ENCODE measurements at regions not wholly inside any gene's neighbourhood (a gene's known extent, or its start where the extent isn't known, plus 50 kb on each side); places are given as distances from the start of the nearest gene placed in this dataset.

DNA sequence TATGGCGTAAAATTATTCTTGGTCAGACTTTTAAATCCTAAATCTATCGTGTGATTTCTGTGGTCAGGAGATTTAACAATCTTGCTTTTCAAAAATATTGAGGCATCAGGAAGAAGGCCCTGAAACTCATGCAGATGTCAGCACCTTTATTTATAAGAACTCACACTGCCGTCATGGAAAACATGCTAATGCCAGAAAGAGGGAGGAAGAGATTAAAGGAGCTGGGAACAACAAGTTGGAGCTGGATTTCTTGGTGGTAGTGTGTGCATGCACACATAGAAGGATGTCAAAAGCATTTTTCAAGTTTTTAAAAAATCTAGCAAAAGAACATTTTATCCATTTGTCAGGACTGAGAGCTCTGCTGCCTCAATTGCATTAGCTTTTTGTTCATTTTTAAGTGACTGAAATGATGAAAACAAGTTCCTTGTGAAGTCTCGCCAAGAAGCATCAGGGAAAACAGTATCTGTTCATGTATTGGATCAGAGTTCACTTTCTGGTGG lies 342.5 kb downstream of the SPRY2 start:
- DNase-seq (ENCODE audit: extremely low read depth, insufficient read length), result no peak
- Histone ChIP-seq H3K36me3 (ENCODE audit: control insufficient read depth, insufficient read depth, low read length) (no peaks in the 10 kb centered on the region), H3K27me3 (replicated peaks; ENCODE audit: control insufficient read depth, insufficient read depth, low read length) (no peaks in the 10 kb centered on the region), H3K4me3 (replicated peaks; ENCODE audit: low read depth, low read length) (no peak overlapping the region)
- TF ChIP-seq, protein P1, sequence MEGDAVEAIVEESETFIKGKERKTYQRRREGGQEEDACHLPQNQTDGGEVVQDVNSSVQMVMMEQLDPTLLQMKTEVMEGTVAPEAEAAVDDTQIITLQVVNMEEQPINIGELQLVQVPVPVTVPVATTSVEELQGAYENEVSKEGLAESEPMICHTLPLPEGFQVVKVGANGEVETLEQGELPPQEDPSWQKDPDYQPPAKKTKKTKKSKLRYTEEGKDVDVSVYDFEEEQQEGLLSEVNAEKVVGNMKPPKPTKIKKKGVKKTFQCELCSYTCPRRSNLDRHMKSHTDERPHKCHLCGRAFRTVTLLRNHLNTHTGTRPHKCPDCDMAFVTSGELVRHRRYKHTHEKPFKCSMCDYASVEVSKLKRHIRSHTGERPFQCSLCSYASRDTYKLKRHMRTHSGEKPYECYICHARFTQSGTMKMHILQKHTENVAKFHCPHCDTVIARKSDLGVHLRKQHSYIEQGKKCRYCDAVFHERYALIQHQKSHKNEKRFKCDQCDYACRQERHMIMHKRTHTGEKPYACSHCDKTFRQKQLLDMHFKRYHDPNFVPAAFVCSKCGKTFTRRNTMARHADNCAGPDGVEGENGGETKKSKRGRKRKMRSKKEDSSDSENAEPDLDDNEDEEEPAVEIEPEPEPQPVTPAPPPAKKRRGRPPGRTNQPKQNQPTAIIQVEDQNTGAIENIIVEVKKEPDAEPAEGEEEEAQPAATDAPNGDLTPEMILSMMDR (IDR thresholded peaks at IDR 0.05; ENCODE audit: insufficient read depth, low read length, poor library complexity, severe bottlenecking), result no peak

DNA sequence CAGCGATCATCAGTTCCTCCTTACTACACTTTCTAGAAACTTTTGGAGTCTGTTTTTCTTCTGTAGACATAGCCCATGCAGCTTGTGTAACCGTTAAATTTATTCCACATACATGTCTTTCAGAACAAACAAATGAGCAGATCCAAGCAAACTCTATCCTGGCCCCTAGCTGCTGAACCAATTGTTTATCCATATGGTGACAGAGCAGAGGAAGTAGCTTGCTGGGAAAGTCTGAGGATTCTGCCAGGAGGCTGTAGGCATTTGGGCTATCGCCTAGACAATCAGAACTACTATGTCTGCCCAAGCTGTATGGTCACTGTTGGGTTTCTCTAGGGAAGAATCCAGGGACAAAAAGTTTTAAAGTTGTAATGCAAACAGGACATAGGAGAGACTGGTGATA lies 343.7 kb downstream of the SPRY2 start:
- no peaks in the 10 kb centered on the region for H3K36me3 ChIP-seq (ENCODE audit: control insufficient read depth, insufficient read depth, low read length)
- no peak overlapping the region for H3K4me3 ChIP-seq (replicated peaks; ENCODE audit: low read depth, low read length)
- TF ChIP-seq, protein P1 (IDR thresholded peaks at IDR 0.05; ENCODE audit: insufficient read depth, low read length, poor library complexity, severe bottlenecking), result no peak
- no peak for DNase-seq (ENCODE audit: extremely low read depth, insufficient read length)
- H3K27me3 ChIP-seq (replicated peaks; ENCODE audit: control insufficient read depth, insufficient read depth, low read length), result no peaks in the 10 kb centered on the region

DNA sequence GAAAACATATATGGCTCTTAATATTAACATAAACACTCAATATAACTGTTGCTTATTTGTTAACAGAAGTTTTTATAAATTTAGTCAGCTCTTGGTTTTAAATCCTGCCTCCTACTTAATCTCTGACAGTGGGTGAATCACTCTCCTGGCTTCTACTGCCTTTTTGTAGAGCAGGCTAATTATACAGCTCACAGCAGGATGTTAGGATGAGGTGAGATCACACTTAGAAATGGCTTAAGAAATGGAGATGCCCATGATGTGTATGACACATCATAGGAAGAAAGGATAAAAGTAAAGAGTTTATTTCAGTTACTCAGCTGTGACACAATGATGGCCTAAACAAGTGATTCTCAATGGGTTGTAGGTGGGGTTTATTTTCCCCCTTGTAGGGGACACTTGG lies 345.6 kb downstream of the SPRY2 start:
- TF ChIP-seq, protein P1 (IDR thresholded peaks at IDR 0.05; ENCODE audit: insufficient read depth, low read length, poor library complexity, severe bottlenecking), result no peak
- DNase-seq (ENCODE audit: extremely low read depth, insufficient read length), result no peak
- H3K27me3 ChIP-seq (replicated peaks; ENCODE audit: control insufficient read depth, insufficient read depth, low read length), result no peaks in the 10 kb centered on the region
- H3K36me3 ChIP-seq (ENCODE audit: control insufficient read depth, insufficient read depth, low read length), result no peaks in the 10 kb centered on the region
- H3K4me3 ChIP-seq (replicated peaks; ENCODE audit: low read depth, low read length), result no peak overlapping the region

DNA sequence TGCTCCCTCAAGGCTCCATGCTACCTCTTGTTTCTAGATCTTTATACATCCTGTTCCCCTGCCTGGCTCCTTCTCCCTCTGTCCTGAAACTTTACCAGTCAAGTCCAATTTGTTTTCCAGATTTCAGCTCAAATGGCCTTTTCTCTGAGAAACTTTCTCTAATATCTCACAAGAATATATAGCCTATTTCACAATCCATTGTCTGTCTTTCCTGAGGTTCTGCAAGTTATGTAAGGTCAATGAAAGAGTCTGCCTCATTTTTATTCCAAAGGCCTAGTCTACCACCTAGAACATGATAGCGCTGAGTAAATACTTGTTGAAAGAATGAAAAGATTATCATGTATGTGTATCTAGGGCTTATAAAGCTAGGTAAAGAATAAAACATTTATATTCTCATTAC lies 348.8 kb downstream of the SPRY2 start:
- H3K27me3 ChIP-seq (replicated peaks; ENCODE audit: control insufficient read depth, insufficient read depth, low read length), result no peaks in the 10 kb centered on the region
- DNase-seq (ENCODE audit: extremely low read depth, insufficient read length), result no peak
- no peak overlapping the region for H3K4me3 ChIP-seq (replicated peaks; ENCODE audit: low read depth, low read length)
- no peaks in the 10 kb centered on the region for H3K36me3 ChIP-seq (ENCODE audit: control insufficient read depth, insufficient read depth, low read length)
- TF ChIP-seq, protein P1 (IDR thresholded peaks at IDR 0.05; ENCODE audit: insufficient read depth, low read length, poor library complexity, severe bottlenecking), result no peak

DNA sequence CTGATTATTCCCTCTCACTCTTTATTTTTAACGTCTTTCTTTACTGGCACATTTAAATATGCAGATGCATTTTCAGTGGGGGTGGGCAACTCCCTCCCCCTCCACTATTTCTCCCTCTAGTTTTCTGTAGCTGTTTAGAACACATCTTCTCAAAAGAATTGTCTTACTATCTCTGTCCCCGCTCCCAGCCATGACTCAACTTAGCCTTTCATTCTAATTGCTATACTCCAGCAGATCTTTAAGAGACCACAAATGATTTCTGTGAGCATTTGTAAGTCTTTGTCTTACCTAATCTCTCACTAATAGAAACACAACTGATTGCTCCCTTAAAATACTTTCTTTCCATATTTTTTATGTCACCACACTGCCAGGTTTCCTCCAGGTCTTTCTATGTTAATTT lies 350.9 kb downstream of the SPRY2 start:
- H3K27me3 ChIP-seq (replicated peaks; ENCODE audit: control insufficient read depth, insufficient read depth, low read length), result no peaks in the 10 kb centered on the region
- DNase-seq (ENCODE audit: extremely low read depth, insufficient read length), result no peak
- H3K4me3 ChIP-seq (replicated peaks; ENCODE audit: low read depth, low read length), result no peak overlapping the region
- no peaks in the 10 kb centered on the region for H3K36me3 ChIP-seq (ENCODE audit: control insufficient read depth, insufficient read depth, low read length)
- TF ChIP-seq, protein P1 (IDR thresholded peaks at IDR 0.05; ENCODE audit: insufficient read depth, low read length, poor library complexity, severe bottlenecking), result no peak

DNA sequence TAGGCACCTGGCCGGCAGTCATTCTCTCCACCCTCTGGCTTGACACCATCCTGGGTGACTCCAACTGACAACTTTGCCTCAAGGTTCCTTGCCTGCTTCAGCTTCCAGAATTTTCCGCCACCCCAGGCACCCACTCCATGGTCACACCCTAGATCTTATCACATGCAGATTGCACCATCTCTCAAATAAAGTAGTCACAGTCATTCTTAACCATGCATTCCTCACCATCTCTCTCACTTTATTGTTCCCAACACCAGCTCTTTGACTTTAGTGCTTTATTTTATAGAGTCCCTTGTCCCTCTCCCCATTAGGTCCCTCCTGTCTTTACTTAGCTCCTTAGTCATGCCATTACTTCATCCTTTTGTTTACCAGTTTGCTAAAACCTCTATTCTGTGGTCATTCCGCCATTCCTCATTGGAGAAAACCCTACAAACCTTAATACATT lies 351.7 kb downstream of the SPRY2 start:
- Histone ChIP-seq H3K4me3 (replicated peaks; ENCODE audit: low read depth, low read length) (no peak overlapping the region), H3K36me3 (ENCODE audit: control insufficient read depth, insufficient read depth, low read length) (no peaks in the 10 kb centered on the region), H3K27me3 (replicated peaks; ENCODE audit: control insufficient read depth, insufficient read depth, low read length) (no peaks in the 10 kb centered on the region)
- TF ChIP-seq, protein P1 (IDR thresholded peaks at IDR 0.05; ENCODE audit: insufficient read depth, low read length, poor library complexity, severe bottlenecking), result no peak
- no peak for DNase-seq (ENCODE audit: extremely low read depth, insufficient read length)
